Calu3 (cell line): ENCODE measurements at regions not wholly inside any gene's neighbourhood (a gene's known extent, or its start where the extent isn't known, plus 50 kb on each side); places are given as distances from the start of the nearest gene placed in this dataset.

Experiments
- BruUV-seq: library from RNA; stranded (reverse); fragments of 400-500 nt; replicated peaks from 2 replicates; lab custom pipeline; 2021; lab: Mats Ljungman, UMichigan
- CTCF ChIA-PET: fragments of 300-600 bp; sonication (Branson Sonifier 250); formaldehyde crosslinking; loops from one replicate; lab custom pipeline; 2022; ENCODE audit warnings: antibody characterized with exemption; lab: Charles Lee
- DNase-seq: peaks from one replicate; pipeline ENCODE4 v3.0.0; 2022
- H3K27ac Mint-ChIP-seq: one replicate; pipeline ENCODE4 v1.8.0; 2022; ENCODE audit warnings: mixed read lengths; ENCODE audit not compliant: unreplicated experiment
- H3K27me3 Mint-ChIP-seq: one replicate; pipeline ENCODE4 v1.8.0; 2022; ENCODE audit warnings: mixed read lengths; ENCODE audit not compliant: unreplicated experiment
- H3K36me3 Mint-ChIP-seq: one replicate; pipeline ENCODE4 v1.8.0; 2022; ENCODE audit warnings: mild to moderate bottlenecking, moderate library complexity, mixed read lengths; ENCODE audit not compliant: insufficient read depth, unreplicated experiment
- H3K4me1 Mint-ChIP-seq: one replicate; pipeline ENCODE4 v1.8.0; 2022; ENCODE audit warnings: mild to moderate bottlenecking, low read depth, mixed read lengths; ENCODE audit not compliant: unreplicated experiment
- H3K4me3 Mint-ChIP-seq: one replicate; pipeline ENCODE4 v1.8.0; 2022; ENCODE audit warnings: mild to moderate bottlenecking, low read depth, moderate library complexity, mixed read lengths; ENCODE audit not compliant: unreplicated experiment
- H3K9me3 Mint-ChIP-seq: one replicate; pipeline ENCODE4 v1.8.0; 2022; ENCODE audit warnings: low read depth, mixed read lengths; ENCODE audit not compliant: unreplicated experiment
- CTCF ChIP-seq: fragments of 200-600 bp; IDR thresholded peaks from one replicate; pipeline ENCODE4 v1.8.0; 2022; ENCODE audit warnings: antibody characterized with exemption; ENCODE audit not compliant: unreplicated experiment
- intact Hi-C: fragments of 100-400 bp; cut with micrococcal nuclease; formaldehyde crosslinking; loops from one replicate; pipeline ENCODE4 v1.10.0; 2022; ENCODE audit not compliant: unreplicated experiment

- BruUV-seq, result no TSS peak
- Mint-ChIP-seq H3K36me3 (no peaks in the 10 kb centered on the region), H3K27ac (no peak overlapping the region), H3K4me3 (no peak overlapping the region), H3K4me1 (no peaks in the 10 kb centered on the region), H3K9me3 (no peaks in the 10 kb centered on the region), H3K27me3 (no peaks in the 10 kb centered on the region)
- CTCF ChIA-PET, result no interaction called here
- TF ChIP-seq CTCF, result no peak
- intact Hi-C loops, result no loop called here
- DNase-seq, result no peak
Observed at GRCh38 chrX:28351801-28352200, 235.4 kb upstream of the IL1RAPL1 start.

GRCh38 chrX:28349888-28350287, 237.4 kb upstream of the IL1RAPL1 start:
- BruUV-seq, result no TSS peak
- H3K4me3 Mint-ChIP-seq, result no peak overlapping the region
- no peak overlapping the region for H3K27ac Mint-ChIP-seq
- H3K27me3 Mint-ChIP-seq, result no peaks in the 10 kb centered on the region
- intact Hi-C loops, result no loop called here
- DNase-seq, result no peak
- H3K36me3 Mint-ChIP-seq, result no peaks in the 10 kb centered on the region
- no peaks in the 10 kb centered on the region for H3K9me3 Mint-ChIP-seq
- CTCF ChIA-PET, result no interaction called here
- no peaks in the 10 kb centered on the region for H3K4me1 Mint-ChIP-seq
- no peak for TF ChIP-seq CTCF

GRCh38 chrX:28347476-28347875, 239.8 kb upstream of the IL1RAPL1 start:
- no peaks in the 10 kb centered on the region for H3K27me3 Mint-ChIP-seq
- H3K4me3 Mint-ChIP-seq, result no peak overlapping the region
- no peak overlapping the region for H3K27ac Mint-ChIP-seq
- BruUV-seq, result no TSS peak
- H3K4me1 Mint-ChIP-seq, result no peaks in the 10 kb centered on the region
- no peaks in the 10 kb centered on the region for H3K9me3 Mint-ChIP-seq
- CTCF ChIA-PET, result no interaction called here
- no peaks in the 10 kb centered on the region for H3K36me3 Mint-ChIP-seq
- DNase-seq, result no peak
- no peak for TF ChIP-seq CTCF
- intact Hi-C loops, result no loop called here

DNA sequence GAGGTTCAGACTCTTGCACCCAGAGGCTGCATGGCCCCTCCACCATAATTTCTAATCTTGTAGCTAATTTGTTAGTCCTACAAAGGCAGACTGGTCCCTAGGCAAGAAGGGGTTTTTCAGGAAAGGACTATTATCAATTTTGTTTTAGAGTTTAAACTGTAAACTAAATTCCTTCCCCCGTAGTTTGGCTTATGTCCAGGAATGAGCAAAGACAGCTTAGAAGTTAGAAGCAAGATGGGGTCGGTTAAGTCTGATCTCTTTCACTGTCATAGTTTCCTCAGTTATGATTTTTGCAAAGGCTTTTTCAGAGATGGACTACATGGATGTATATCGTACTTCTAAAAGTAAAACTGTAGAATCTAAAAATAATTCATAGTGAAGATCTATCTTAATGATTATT, 258.1 kb upstream of the IL1RAPL1 start:
- H3K4me1 Mint-ChIP-seq, result no peaks in the 10 kb centered on the region
- H3K27ac Mint-ChIP-seq, result no peak overlapping the region
- no peak overlapping the region for H3K4me3 Mint-ChIP-seq
- H3K36me3 Mint-ChIP-seq, result peaks cover under 1% of the 10 kb centered on the region
- H3K27me3 Mint-ChIP-seq, result no peaks in the 10 kb centered on the region
- no peak for DNase-seq
- CTCF ChIA-PET, result no interaction called here
- intact Hi-C loops, result no loop called here
- no TSS peak for BruUV-seq
- H3K9me3 Mint-ChIP-seq, result peaks cover 5% of the 10 kb centered on the region
- TF ChIP-seq CTCF, result no peak
